ENCODE measurements at regions not wholly inside any gene's neighbourhood (a gene's known extent, or its start where the extent isn't known, plus 50 kb on each side); places are given as distances from the start of the nearest gene placed in this dataset.

GRCh38 chr10:31081937-31082840 is 50.5 kb upstream of the ZNF438 start:
- ATAC-seq (ENCODE audit: low read depth), result no peak
- H3K27me3 Mint-ChIP-seq, result peaks cover 3% of the 10 kb centered on the region
- H3K36me3 Mint-ChIP-seq, result no peaks in the 10 kb centered on the region
- no peak for DNase-seq
- POLR2A ChIA-PET, result interaction anchor here (0.7 to 1.0 kb wide), 3 partner anchors 236 to 673 kb away, joined by 3 to 5 read pairs (median 3); partner anchors contain the start of gene ZEB1
- no peak overlapping the region for H3K4me3 Mint-ChIP-seq
- H3K9me3 Mint-ChIP-seq, result no peaks in the 10 kb centered on the region
- H3K27ac Mint-ChIP-seq, result no peak overlapping the region
- peaks cover 3% of the 10 kb centered on the region for H3K4me1 Mint-ChIP-seq

- no peaks in the 10 kb centered on the region for H3K36me3 Mint-ChIP-seq
- H3K4me3 Mint-ChIP-seq, result no peak overlapping the region
- ATAC-seq (ENCODE audit: low read depth) (peak; percentile 81), DNase-seq (peak; percentile 46)
- no peaks in the 10 kb centered on the region for H3K9me3 Mint-ChIP-seq
- H3K27me3 Mint-ChIP-seq, result peaks cover 3% of the 10 kb centered on the region
- POLR2A ChIA-PET, result interaction anchor here (0.7 kb wide), 1 partner anchor 414 kb away, joined by 3 read pairs; no protein-coding TSS in a partner anchor
- H3K27ac Mint-ChIP-seq, result no peak overlapping the region
- peaks cover 8% of the 10 kb centered on the region for H3K4me1 Mint-ChIP-seq
Observed at GRCh38 chr10:31083765-31084184, 52.1 kb upstream of the ZNF438 start.

GRCh38 chr10:31087011-31087410 is 55.3 kb upstream of the ZNF438 start:
- DNase-seq, result no peak
- Mint-ChIP-seq H3K4me1 (peaks cover 17% of the 10 kb centered on the region), H3K27me3 (peaks cover 5% of the 10 kb centered on the region), H3K9me3 (no peaks in the 10 kb centered on the region), H3K36me3 (no peaks in the 10 kb centered on the region), H3K27ac (no peak overlapping the region), H3K4me3 (no peak overlapping the region)
- POLR2A ChIA-PET, result no interaction called here
- no peak for ATAC-seq (ENCODE audit: low read depth)

- ATAC-seq (ENCODE audit: low read depth) (no peak), DNase-seq (no peak)
- Mint-ChIP-seq H3K4me3 (no peak overlapping the region), H3K27ac (no peak overlapping the region), H3K36me3 (no peaks in the 10 kb centered on the region), H3K27me3 (peaks cover 4% of the 10 kb centered on the region), H3K4me1 (peaks cover 17% of the 10 kb centered on the region), H3K9me3 (no peaks in the 10 kb centered on the region)
- POLR2A ChIA-PET, result no interaction called here
Observed at GRCh38 chr10:31087851-31088250, 56.2 kb upstream of the ZNF438 start.

- peaks cover 17% of the 10 kb centered on the region for H3K4me1 Mint-ChIP-seq
- H3K4me3 Mint-ChIP-seq, result no peak overlapping the region
- ATAC-seq (ENCODE audit: low read depth), result peak; percentile 47
- no peak overlapping the region for H3K27ac Mint-ChIP-seq
- no peaks in the 10 kb centered on the region for H3K9me3 Mint-ChIP-seq
- no peak for DNase-seq
- peaks cover 5% of the 10 kb centered on the region for H3K27me3 Mint-ChIP-seq
- POLR2A ChIA-PET, result interaction anchor here (0.8 to 1.1 kb wide), 2 partner anchors 10 to 11 kb away, joined by 3 to 4 read pairs; no protein-coding TSS in a partner anchor
- no peaks in the 10 kb centered on the region for H3K36me3 Mint-ChIP-seq
Observed at GRCh38 chr10:31090894-31091607, 59.4 kb upstream of the ZNF438 start.

- no peak overlapping the region for H3K4me3 Mint-ChIP-seq
- POLR2A ChIA-PET, result no interaction called here
- no peak for ATAC-seq (ENCODE audit: low read depth)
Observed at GRCh38 chr10:31095677-31096560, 64.3 kb upstream of the ZNF438 start.

GRCh38 chr10:31098046-31098445 is 66.4 kb upstream of the ZNF438 start:
- Mint-ChIP-seq H3K4me3 (no peak overlapping the region), H3K9me3 (no peaks in the 10 kb centered on the region), H3K4me1 (peaks cover 18% of the 10 kb centered on the region), H3K27me3 (peaks cover 2% of the 10 kb centered on the region), H3K27ac (no peak overlapping the region), H3K36me3 (no peaks in the 10 kb centered on the region)
- DNase-seq (no peak), ATAC-seq (ENCODE audit: low read depth) (no peak)
- POLR2A ChIA-PET, result no interaction called here

More at GRCh38 chr10:31095677-31096560, 64.3 kb upstream of the ZNF438 start:
- no peak overlapping the region for H3K27ac Mint-ChIP-seq
- peaks cover 2% of the 10 kb centered on the region for H3K27me3 Mint-ChIP-seq
- H3K36me3 Mint-ChIP-seq, result no peaks in the 10 kb centered on the region
- H3K9me3 Mint-ChIP-seq, result no peaks in the 10 kb centered on the region
- peaks cover 13% of the 10 kb centered on the region for H3K4me1 Mint-ChIP-seq
- DNase-seq, result no peak

- H3K36me3 Mint-ChIP-seq, result no peaks in the 10 kb centered on the region
- H3K27ac Mint-ChIP-seq, result no peak overlapping the region
- H3K9me3 Mint-ChIP-seq, result no peaks in the 10 kb centered on the region
- DNase-seq (no peak), ATAC-seq (ENCODE audit: low read depth) (no peak)
- peaks cover 18% of the 10 kb centered on the region for H3K4me1 Mint-ChIP-seq
- H3K4me3 Mint-ChIP-seq, result no peak overlapping the region
- no peaks in the 10 kb centered on the region for H3K27me3 Mint-ChIP-seq
- POLR2A ChIA-PET, result no interaction called here
Observed at GRCh38 chr10:31099094-31099493, 67.4 kb upstream of the ZNF438 start.

GRCh38 chr10:31099664-31100063 is 68.0 kb upstream of the ZNF438 start:
- H3K4me3 Mint-ChIP-seq, result no peak overlapping the region
- DNase-seq, result no peak

GRCh38 chr10:31100115-31100601 is 68.5 kb upstream of the ZNF438 start:
- ATAC-seq (ENCODE audit: low read depth) (no peak), DNase-seq (no peak)
- POLR2A ChIA-PET, result interaction anchor here (1.1 to 1.3 kb wide), 2 partner anchors 33 to 39 kb away, joined by 3 to 4 read pairs; no protein-coding TSS in a partner anchor
- no peak overlapping the region for H3K27ac Mint-ChIP-seq
- H3K27me3 Mint-ChIP-seq, result no peaks in the 10 kb centered on the region
- H3K4me3 Mint-ChIP-seq, result no peak overlapping the region
- H3K36me3 Mint-ChIP-seq, result no peaks in the 10 kb centered on the region
- H3K4me1 Mint-ChIP-seq, result peaks cover 23% of the 10 kb centered on the region
- no peaks in the 10 kb centered on the region for H3K9me3 Mint-ChIP-seq

More at GRCh38 chr10:31099664-31100063, 68.0 kb upstream of the ZNF438 start:
- H3K27me3 Mint-ChIP-seq, result no peaks in the 10 kb centered on the region
- H3K27ac Mint-ChIP-seq, result no peak overlapping the region
- H3K9me3 Mint-ChIP-seq, result no peaks in the 10 kb centered on the region
- no peaks in the 10 kb centered on the region for H3K36me3 Mint-ChIP-seq
- H3K4me1 Mint-ChIP-seq, result peaks cover 22% of the 10 kb centered on the region
- POLR2A ChIA-PET, result no interaction called here
- no peak for ATAC-seq (ENCODE audit: low read depth)

GRCh38 chr10:31100662-31101061 is 69.0 kb upstream of the ZNF438 start:
- H3K4me1 Mint-ChIP-seq, result peaks cover 23% of the 10 kb centered on the region
- no peaks in the 10 kb centered on the region for H3K36me3 Mint-ChIP-seq
- H3K4me3 Mint-ChIP-seq, result no peak overlapping the region
- H3K27ac Mint-ChIP-seq, result no peak overlapping the region
- POLR2A ChIA-PET, result interaction anchor here (1.1 to 1.3 kb wide), 2 partner anchors 33 to 38 kb away, joined by 3 to 4 read pairs; no protein-coding TSS in a partner anchor
- ATAC-seq (ENCODE audit: low read depth) (no peak), DNase-seq (no peak)
- no peaks in the 10 kb centered on the region for H3K27me3 Mint-ChIP-seq
- H3K9me3 Mint-ChIP-seq, result no peaks in the 10 kb centered on the region

- DNase-seq, result peak; percentile 41
- POLR2A ChIA-PET, result interaction anchor here (1.1 to 1.3 kb wide), 2 partner anchors 33 to 38 kb away, joined by 3 to 4 read pairs; no protein-coding TSS in a partner anchor
- no peaks in the 10 kb centered on the region for H3K9me3 Mint-ChIP-seq
- H3K36me3 Mint-ChIP-seq, result no peaks in the 10 kb centered on the region
- peak; percentile 98 for ATAC-seq (ENCODE audit: low read depth)
- no peaks in the 10 kb centered on the region for H3K27me3 Mint-ChIP-seq
- peak overlapping the region; percentile 61 for H3K4me3 Mint-ChIP-seq
- peaks cover 21% of the 10 kb centered on the region for H3K4me1 Mint-ChIP-seq
- peak overlapping the region; percentile 86 for H3K27ac Mint-ChIP-seq
Observed at GRCh38 chr10:31101123-31101522, 69.5 kb upstream of the ZNF438 start.

Data from activated naive CD8-positive, alpha-beta T cell treated with anti-CD3 and anti-CD28 coated beads, Interleukin-2, amount 10 ng/mL, durations not matched to agents 7 days and 5 days (primary cell).